ENCODE measurements at regions not wholly inside any gene's neighbourhood (a gene's known extent, or its start where the extent isn't known, plus 50 kb on each side); places are given as distances from the start of the nearest gene placed in this dataset.

- H3K4me3 ChIP-seq: no peak overlapping the region
- H3K27ac ChIP-seq: no peak overlapping the region
- WGBS, 2 experiments (ENCODE audit: low coverage in 1 of 2, low lambda C conversion rate in 2 of 2, missing lambda C conversion rate in 2 of 2): 25 to 38% methylated on average over 7 to 8 of the region's 8 CpGs
- no peak overlapping the region for H3K4me2 ChIP-seq (ENCODE audit: unreplicated experiment)
- no peaks in the 10 kb centered on the region for H3K27me3 ChIP-seq (replicated peaks; ENCODE audit: insufficient read depth)
- no peak overlapping the region for H2AFZ ChIP-seq
- in situ Hi-C loops (cut with MboI): no loop called here
- no peaks in the 10 kb centered on the region for H3K4me1 ChIP-seq (ENCODE audit: insufficient read depth)
- no peaks in the 10 kb centered on the region for H3K9me3 ChIP-seq (ENCODE audit: low read depth)
- TF ChIP-seq EZH2phosphoT487 (IDR thresholded peaks at IDR 0.05; ENCODE audit: insufficient read depth, low read depth) (no peak), EZH2 (IDR thresholded peaks at IDR 0.05; ENCODE audit: insufficient read depth, poor library complexity, severe bottlenecking) (no peak)
- H3K79me2 ChIP-seq (ENCODE audit: insufficient read depth): no peaks in the 10 kb centered on the region
- H3K36me3 ChIP-seq (ENCODE audit: low read depth): no peaks in the 10 kb centered on the region
- H3K9me2 ChIP-seq (ENCODE audit: insufficient read depth): no peaks in the 10 kb centered on the region
- DNase-seq: no peak
- H3F3A ChIP-seq (ENCODE audit: insufficient read depth): no peaks in the 10 kb centered on the region
- no peaks in the 10 kb centered on the region for H4K20me1 ChIP-seq (ENCODE audit: insufficient read depth)
- H3K9ac ChIP-seq: no peak overlapping the region
Observed at GRCh38 chr16:60013076-60013475, 1279.0 kb upstream of the GOT2 start.

- Histone ChIP-seq H3K4me1 (ENCODE audit: insufficient read depth) (no peaks in the 10 kb centered on the region), H3K36me3 (ENCODE audit: low read depth) (no peaks in the 10 kb centered on the region), H3K79me2 (ENCODE audit: insufficient read depth) (no peaks in the 10 kb centered on the region), H3F3A (ENCODE audit: insufficient read depth) (no peaks in the 10 kb centered on the region), H3K27ac (no peak overlapping the region), H3K9me3 (ENCODE audit: low read depth) (no peaks in the 10 kb centered on the region), H3K4me3 (no peak overlapping the region), H3K9me2 (ENCODE audit: insufficient read depth) (no peaks in the 10 kb centered on the region), H4K20me1 (ENCODE audit: insufficient read depth) (no peaks in the 10 kb centered on the region), H2AFZ (no peak overlapping the region), H3K4me2 (ENCODE audit: unreplicated experiment) (no peak overlapping the region), H3K27me3 (replicated peaks; ENCODE audit: insufficient read depth) (no peaks in the 10 kb centered on the region), H3K9ac (no peak overlapping the region)
- TF ChIP-seq EZH2phosphoT487 (IDR thresholded peaks at IDR 0.05; ENCODE audit: insufficient read depth, low read depth) (no peak), EZH2 (IDR thresholded peaks at IDR 0.05; ENCODE audit: insufficient read depth, poor library complexity, severe bottlenecking) (no peak)
- in situ Hi-C loops (cut with MboI): no loop called here
- WGBS, 2 experiments (ENCODE audit: low coverage in 1 of 2, low lambda C conversion rate in 2 of 2, missing lambda C conversion rate in 2 of 2): 19 to 27% methylated on average over 3 of the region's 3 CpGs
- no peak for DNase-seq
Observed at GRCh38 chr16:60001523-60001922, 1267.4 kb upstream of the GOT2 start.

GRCh38 chr16:59997706-59998105, 1263.6 kb upstream of the GOT2 start:
- no peaks in the 10 kb centered on the region for H3K27me3 ChIP-seq (replicated peaks; ENCODE audit: insufficient read depth)
- H4K20me1 ChIP-seq (ENCODE audit: insufficient read depth): no peaks in the 10 kb centered on the region
- no peaks in the 10 kb centered on the region for H3K9me3 ChIP-seq (ENCODE audit: low read depth)
- no peaks in the 10 kb centered on the region for H3K4me1 ChIP-seq (ENCODE audit: insufficient read depth)
- 43 to 46% methylated on average over 4 of the region's 4 CpGs for WGBS, 2 experiments (ENCODE audit: low coverage in 1 of 2, low lambda C conversion rate in 2 of 2, missing lambda C conversion rate in 2 of 2)
- DNase-seq: no peak
- in situ Hi-C loops (cut with MboI): no loop called here
- no peaks in the 10 kb centered on the region for H3K9me2 ChIP-seq (ENCODE audit: insufficient read depth)
- TF ChIP-seq EZH2 (IDR thresholded peaks at IDR 0.05; ENCODE audit: insufficient read depth, poor library complexity, severe bottlenecking): no peak
- no peak for TF ChIP-seq EZH2phosphoT487 (IDR thresholded peaks at IDR 0.05; ENCODE audit: insufficient read depth, low read depth)
- no peak overlapping the region for H3K4me2 ChIP-seq (ENCODE audit: unreplicated experiment)
- no peaks in the 10 kb centered on the region for H3F3A ChIP-seq (ENCODE audit: insufficient read depth)
- H3K27ac ChIP-seq: no peak overlapping the region
- H3K9ac ChIP-seq: no peak overlapping the region
- no peak overlapping the region for H2AFZ ChIP-seq
- no peaks in the 10 kb centered on the region for H3K79me2 ChIP-seq (ENCODE audit: insufficient read depth)
- H3K36me3 ChIP-seq (ENCODE audit: low read depth): no peaks in the 10 kb centered on the region
- no peak overlapping the region for H3K4me3 ChIP-seq

- no peaks in the 10 kb centered on the region for H3K36me3 ChIP-seq (ENCODE audit: low read depth)
- H3K4me1 ChIP-seq (ENCODE audit: insufficient read depth): no peaks in the 10 kb centered on the region
- no peaks in the 10 kb centered on the region for H3K9me2 ChIP-seq (ENCODE audit: insufficient read depth)
- WGBS, 2 experiments (ENCODE audit: low coverage in 1 of 2, low lambda C conversion rate in 2 of 2, missing lambda C conversion rate in 2 of 2): 16 to 22% methylated on average over 10 of the region's 10 CpGs
- no peak overlapping the region for H3K4me3 ChIP-seq
- no peak overlapping the region for H3K4me2 ChIP-seq (ENCODE audit: unreplicated experiment)
- no peak overlapping the region for H2AFZ ChIP-seq
- no peaks in the 10 kb centered on the region for H3K27me3 ChIP-seq (replicated peaks; ENCODE audit: insufficient read depth)
- no peak overlapping the region for H3K9ac ChIP-seq
- H3K9me3 ChIP-seq (ENCODE audit: low read depth): no peaks in the 10 kb centered on the region
- H3F3A ChIP-seq (ENCODE audit: insufficient read depth): no peaks in the 10 kb centered on the region
- no peaks in the 10 kb centered on the region for H4K20me1 ChIP-seq (ENCODE audit: insufficient read depth)
- H3K27ac ChIP-seq: no peak overlapping the region
- no peak for TF ChIP-seq EZH2phosphoT487 (IDR thresholded peaks at IDR 0.05; ENCODE audit: insufficient read depth, low read depth)
- TF ChIP-seq EZH2 (IDR thresholded peaks at IDR 0.05; ENCODE audit: insufficient read depth, poor library complexity, severe bottlenecking): no peak
- in situ Hi-C loops (cut with MboI): no loop called here
- no peaks in the 10 kb centered on the region for H3K79me2 ChIP-seq (ENCODE audit: insufficient read depth)
- no peak for DNase-seq
Observed at GRCh38 chr16:59993101-59993500, 1259.0 kb upstream of the GOT2 start.

GRCh38 chr16:59991171-59991570, 1257.1 kb upstream of the GOT2 start:
- Histone ChIP-seq H3K27ac (no peak overlapping the region), H4K20me1 (ENCODE audit: insufficient read depth) (no peaks in the 10 kb centered on the region), H3F3A (ENCODE audit: insufficient read depth) (no peaks in the 10 kb centered on the region), H2AFZ (no peak overlapping the region), H3K9me3 (ENCODE audit: low read depth) (no peaks in the 10 kb centered on the region), H3K36me3 (ENCODE audit: low read depth) (no peaks in the 10 kb centered on the region), H3K27me3 (replicated peaks; ENCODE audit: insufficient read depth) (no peaks in the 10 kb centered on the region), H3K9me2 (ENCODE audit: insufficient read depth) (no peaks in the 10 kb centered on the region), H3K9ac (no peak overlapping the region), H3K79me2 (ENCODE audit: insufficient read depth) (no peaks in the 10 kb centered on the region), H3K4me3 (no peak overlapping the region), H3K4me1 (ENCODE audit: insufficient read depth) (no peaks in the 10 kb centered on the region), H3K4me2 (ENCODE audit: unreplicated experiment) (no peak overlapping the region)
- in situ Hi-C loops (cut with MboI): no loop called here
- TF ChIP-seq EZH2phosphoT487 (IDR thresholded peaks at IDR 0.05; ENCODE audit: insufficient read depth, low read depth) (no peak), EZH2 (IDR thresholded peaks at IDR 0.05; ENCODE audit: insufficient read depth, poor library complexity, severe bottlenecking) (no peak)
- DNase-seq: no peak
- WGBS, 2 experiments (ENCODE audit: low coverage in 1 of 2, low lambda C conversion rate in 2 of 2, missing lambda C conversion rate in 2 of 2): 24 to 34% methylated on average over 2 of the region's 2 CpGs
